Activated CD8-positive, alpha-beta T cell treated with anti-CD3 and anti-CD28 coated beads for 36 hours (primary cell): ENCODE measurements at regions not wholly inside any gene's neighbourhood (a gene's known extent, or its start where the extent isn't known, plus 50 kb on each side); places are given as distances from the start of the nearest gene placed in this dataset.

ENCODE experiments used
- ATAC-seq: fragments of 200-7000 bp; cut with Tn5 transposase; one replicate; pipeline ENCODE4 v1.10.0; 2021; ENCODE audit warnings: mild to moderate bottlenecking, moderate library complexity
- CTCF ChIA-PET: fragments of 350-600 bp; sonication (Branson Sonifier 250); formaldehyde crosslinking; loops from one replicate; lab custom pipeline; 2021; ENCODE audit warnings: antibody characterized with exemption; lab: Charles Lee
- POLR2A ChIA-PET: fragments of 350-600 bp; sonication (Branson Sonifier 250); formaldehyde crosslinking; loops from one replicate; lab custom pipeline; 2021; ENCODE audit warnings: antibody characterized with exemption; lab: Charles Lee
- DNase-seq: peaks from one replicate; pipeline ENCODE4 v3.0.0-alpha.2; 2020
- H3K27ac Mint-ChIP-seq: one replicate; pipeline ENCODE4 v1.8.0; 2021; ENCODE audit warnings: mild to moderate bottlenecking, mixed read lengths
- H3K27me3 Mint-ChIP-seq: one replicate; pipeline ENCODE4 v1.8.0; 2021; ENCODE audit warnings: mixed read lengths
- H3K36me3 Mint-ChIP-seq: one replicate; pipeline ENCODE4 v1.8.0; 2021; ENCODE audit warnings: low read depth, mixed read lengths
- H3K4me1 Mint-ChIP-seq: one replicate; pipeline ENCODE4 v1.8.0; 2021; ENCODE audit warnings: low read depth, mixed read lengths
- H3K4me3 Mint-ChIP-seq: one replicate; pipeline ENCODE4 v1.8.0; 2021; ENCODE audit warnings: mild to moderate bottlenecking, moderate library complexity, mixed read lengths
- H3K9me3 Mint-ChIP-seq: one replicate; pipeline ENCODE4 v1.8.0; 2021; ENCODE audit warnings: mixed read lengths
- CTCF ChIP-seq: fragments of 200-600 bp; IDR thresholded peaks from one replicate; pipeline ENCODE4 v1.8.0; 2022; ENCODE audit warnings: antibody characterized with exemption, mild to moderate bottlenecking
- intact Hi-C: fragments of 100-400 bp; cut with micrococcal nuclease; formaldehyde crosslinking; loops from one replicate; pipeline ENCODE4 v1.10.0; 2022

GRCh38 chr22:27206374-27207133 lies 549.2 kb downstream of the MIAT start:
- DNase-seq (no peak), ATAC-seq (no peak)
- H3K27ac Mint-ChIP-seq = no peak overlapping the region
- H3K4me3 Mint-ChIP-seq = no peak overlapping the region
- no peaks in the 10 kb centered on the region for H3K9me3 Mint-ChIP-seq
- H3K36me3 Mint-ChIP-seq = no peaks in the 10 kb centered on the region
- intact Hi-C loops = no loop called here
- no peak for TF ChIP-seq CTCF
- CTCF ChIA-PET = no interaction called here
- H3K4me1 Mint-ChIP-seq = no peaks in the 10 kb centered on the region
- POLR2A ChIA-PET = interaction anchor here (0.7 to 0.8 kb wide), 2 partner anchors 13 to 32 kb away, joined by 3 read pairs; no protein-coding TSS in a partner anchor
- H3K27me3 Mint-ChIP-seq = peaks cover 10% of the 10 kb centered on the region

GRCh38 chr22:27207266-27207665 lies 549.9 kb downstream of the MIAT start:
- intact Hi-C loops = no loop called here
- CTCF ChIA-PET = no interaction called here
- H3K4me3 Mint-ChIP-seq = no peak overlapping the region
- H3K36me3 Mint-ChIP-seq = no peaks in the 10 kb centered on the region
- H3K27me3 Mint-ChIP-seq = peaks cover 15% of the 10 kb centered on the region
- POLR2A ChIA-PET = interaction anchor here (0.7 to 0.8 kb wide), 2 partner anchors 12 to 32 kb away, joined by 3 read pairs; no protein-coding TSS in a partner anchor
- DNase-seq (no peak), ATAC-seq (no peak)
- no peaks in the 10 kb centered on the region for H3K4me1 Mint-ChIP-seq
- H3K9me3 Mint-ChIP-seq = no peaks in the 10 kb centered on the region
- TF ChIP-seq CTCF = no peak
- no peak overlapping the region for H3K27ac Mint-ChIP-seq

GRCh38 chr22:27207907-27208306 lies 550.5 kb downstream of the MIAT start:
- intact Hi-C loops = no loop called here
- ATAC-seq = no peak
- no peak for TF ChIP-seq CTCF
- H3K4me3 Mint-ChIP-seq = no peak overlapping the region
- no peak overlapping the region for H3K27ac Mint-ChIP-seq
- peaks cover 3% of the 10 kb centered on the region for H3K4me1 Mint-ChIP-seq
- ChIA-PET POLR2A (no interaction called here), CTCF (no interaction called here)
- no peaks in the 10 kb centered on the region for H3K9me3 Mint-ChIP-seq
- no peaks in the 10 kb centered on the region for H3K36me3 Mint-ChIP-seq
- no peak for DNase-seq
- peaks cover 18% of the 10 kb centered on the region for H3K27me3 Mint-ChIP-seq

- Mint-ChIP-seq H3K4me3 (no peak overlapping the region), H3K9me3 (no peaks in the 10 kb centered on the region), H3K27me3 (peaks cover 19% of the 10 kb centered on the region), H3K27ac (no peak overlapping the region), H3K4me1 (peaks cover 4% of the 10 kb centered on the region), H3K36me3 (no peaks in the 10 kb centered on the region)
- POLR2A ChIA-PET = no interaction called here
- CTCF ChIA-PET = no interaction called here
- ATAC-seq (no peak), DNase-seq (no peak)
- no peak for TF ChIP-seq CTCF
- intact Hi-C loops = no loop called here
Measured at GRCh38 chr22:27210111-27210730, 552.8 kb downstream of the MIAT start.

- no peak for ATAC-seq
- H3K36me3 Mint-ChIP-seq = no peaks in the 10 kb centered on the region
- H3K9me3 Mint-ChIP-seq = no peaks in the 10 kb centered on the region
- H3K4me3 Mint-ChIP-seq = no peak overlapping the region
- peaks cover 4% of the 10 kb centered on the region for H3K4me1 Mint-ChIP-seq
- intact Hi-C loops = no loop called here
- DNase-seq = no peak
- CTCF ChIA-PET = no interaction called here
- peaks cover 19% of the 10 kb centered on the region for H3K27me3 Mint-ChIP-seq
- no peak for TF ChIP-seq CTCF
- POLR2A ChIA-PET = no interaction called here
- H3K27ac Mint-ChIP-seq = no peak overlapping the region
Measured at GRCh38 chr22:27212102-27212501, 554.7 kb downstream of the MIAT start.
